CD4-positive, alpha-beta T cell treated with Interleukin-2 at 100 ng/mL for 4 hours (primary cell): ENCODE measurements at regions not wholly inside any gene's neighbourhood (a gene's known extent, or its start where the extent isn't known, plus 50 kb on each side); places are given as distances from the start of the nearest gene placed in this dataset.
"Not testable (repeated sequence)": the region's sequence is repeated elsewhere in the genome, so short reads cannot be mapped to it uniquely, and the experiment has no call there.

Experiments
- DNase-seq: peaks from one replicate; pipeline ENCODE4 v3.0.0-alpha.2; 2020; ENCODE audit warnings: low spot score

GRCh38 chr7:98728555-98728954 is 111.5 kb downstream of the NPTX2 start:
- DNase-seq = no peak

GRCh38 chr7:98729121-98729520 is 112.0 kb downstream of the NPTX2 start:
- DNase-seq = no peak

GRCh38 chr7:98730326-98730725 is 113.2 kb downstream of the NPTX2 start:
- DNase-seq = no peak

- no peak for DNase-seq
Measured at GRCh38 chr7:98731651-98732050, 114.6 kb downstream of the NPTX2 start.

GRCh38 chr7:98733036-98733435 is 116.0 kb downstream of the NPTX2 start:
- peak; percentile 4 for DNase-seq

- no peak for DNase-seq
Measured at GRCh38 chr7:98735801-98736200, 118.7 kb downstream of the NPTX2 start.

- not testable (repeated sequence) for DNase-seq
Measured at GRCh38 chr7:98736461-98736860, 119.4 kb downstream of the NPTX2 start.

- no peak for DNase-seq
Measured at GRCh38 chr7:98737176-98737575, 120.1 kb downstream of the NPTX2 start.

- DNase-seq = no peak
Measured at GRCh38 chr7:98740643-98741042, 123.6 kb downstream of the NPTX2 start.

GRCh38 chr7:98745722-98746318 is 124.0 kb downstream of the TMEM130 start:
- DNase-seq = peak; percentile 63

- no peak for DNase-seq
Measured at GRCh38 chr7:98748090-98748489, 121.7 kb downstream of the TMEM130 start.

- no peak for DNase-seq
Measured at GRCh38 chr7:98753176-98753575, 116.6 kb downstream of the TMEM130 start.

GRCh38 chr7:98753989-98754479 is 115.8 kb downstream of the TMEM130 start:
- no peak for DNase-seq

GRCh38 chr7:98755138-98755898 is 114.5 kb downstream of the TMEM130 start:
- no peak for DNase-seq

- no peak for DNase-seq
Measured at GRCh38 chr7:98758157-98758556, 111.7 kb downstream of the TMEM130 start.

- no peak for DNase-seq
Measured at GRCh38 chr7:98760201-98760651, 109.6 kb downstream of the TMEM130 start.

- DNase-seq = no peak
Measured at GRCh38 chr7:98761225-98761624, 108.6 kb downstream of the TMEM130 start.

- DNase-seq = no peak
Measured at GRCh38 chr7:98762620-98763019, 107.2 kb downstream of the TMEM130 start.

GRCh38 chr7:98763441-98763840 is 106.4 kb downstream of the TMEM130 start:
- no peak for DNase-seq

- no peak for DNase-seq
Measured at GRCh38 chr7:98764946-98765345, 104.9 kb downstream of the TMEM130 start.

GRCh38 chr7:98770085-98770484 is 99.7 kb downstream of the TMEM130 start:
- not testable (repeated sequence) for DNase-seq

GRCh38 chr7:98771519-98771918 is 98.3 kb downstream of the TMEM130 start:
- DNase-seq = no peak

GRCh38 chr7:98771941-98772603 is 97.7 kb downstream of the TMEM130 start:
- no peak for DNase-seq
